ENCODE measurements at regions not wholly inside any gene's neighbourhood (a gene's known extent, or its start where the extent isn't known, plus 50 kb on each side); places are given as distances from the start of the nearest gene placed in this dataset.

DNA sequence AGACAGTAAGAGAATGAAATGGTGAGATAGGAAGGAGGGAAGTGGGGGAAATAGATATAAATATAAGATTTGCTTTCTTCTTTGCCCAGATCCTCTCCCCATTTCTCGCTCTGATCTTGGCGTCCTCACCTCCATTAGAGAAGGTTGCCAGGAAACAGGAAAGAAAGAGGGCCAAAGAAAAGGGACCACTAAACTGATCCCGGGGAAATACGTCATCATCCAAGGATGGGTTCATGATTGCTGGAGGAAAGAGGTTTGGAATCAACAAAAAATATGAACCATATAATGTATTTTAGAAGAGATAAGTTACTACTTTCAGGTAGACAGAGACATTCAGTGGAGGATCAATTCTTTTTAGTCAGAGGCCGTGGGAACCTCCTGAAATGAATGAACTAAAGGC, 536.0 kb downstream of the HAPSTR1 start:
- intact Hi-C loops (cut with micrococcal nuclease), result no loop called here
- no peaks in the 10 kb centered on the region for H3K9me3 ChIP-seq (replicated peaks; ENCODE audit: control insufficient read depth, insufficient read depth, low read depth, low read length)
- H3K9ac ChIP-seq (ENCODE audit: insufficient read depth in 1 of 2, low read depth in 2 of 2, low read length in 2 of 2), result no peak overlapping the region
- no peaks in the 10 kb centered on the region for H4K20me1 ChIP-seq (replicated peaks; ENCODE audit: control insufficient read depth, insufficient read depth, low read length)
- DNase-seq (ENCODE audit: extremely low read depth in 1 of 4, low spot score in 3 of 4) (no peak), FAIRE-seq (no peak), ATAC-seq (no peak)
- CTCF ChIA-PET (ENCODE audit: low intra/inter-chr PET ratio), result no interaction called here
- H3K36me3 ChIP-seq (ENCODE audit: control insufficient read depth, insufficient read depth, low read length), result no peaks in the 10 kb centered on the region
- in situ Hi-C loops (cut with MboI), result no loop called here
- no peak overlapping the region for H3K4me3 ChIP-seq
- no peak overlapping the region for H3K4me2 ChIP-seq (ENCODE audit: insufficient read depth, low read length)
- no peak for TF ChIP-seq NR3C1 (CRISPR knock-in tag; IDR thresholded peaks at IDR 0.05)
- TF ChIP-seq MCM3 (IDR thresholded peaks at IDR 0.05), result no peak
- TF ChIP-seq MAFK (IDR thresholded peaks at IDR 0.05; ENCODE audit: low read length), result no peak
- no peak for TF ChIP-seq ZNF584 (CRISPR knock-in tag; IDR thresholded peaks at IDR 0.05; ENCODE audit: low read depth)
- no peak for TF ChIP-seq FOS (IDR thresholded peaks at IDR 0.05; ENCODE audit: extremely low read depth, insufficient read length)
- TF ChIP-seq NFXL1 (CRISPR knock-in tag; IDR thresholded peaks at IDR 0.05), result no peak
- no peak for TF ChIP-seq ZNF77 (CRISPR knock-in tag; IDR thresholded peaks at IDR 0.05)
- TF ChIP-seq SOX6 (IDR thresholded peaks at IDR 0.05), result no peak
- no peak for TF ChIP-seq NCOA2 (IDR thresholded peaks at IDR 0.05; ENCODE audit: partially characterized antibody in 2 of 2)
- no peak for TF ChIP-seq SP1 (CRISPR knock-in tag; IDR thresholded peaks at IDR 0.05)
- no peak for TF ChIP-seq ZNF184 (CRISPR knock-in tag; IDR thresholded peaks at IDR 0.05)
- no peak for TF ChIP-seq TEAD1 (CRISPR knock-in tag; IDR thresholded peaks at IDR 0.05)
- no peak for TF ChIP-seq RNF2 (IDR thresholded peaks at IDR 0.05)
- no peak for TF ChIP-seq ZNF174 (CRISPR knock-in tag; IDR thresholded peaks at IDR 0.05)
- 1% methylated on average over 5 of the region's 5 CpGs for WGBS (ENCODE audit: insufficient coverage, low coverage, missing lambda C conversion rate)
- H3K27ac ChIP-seq (ENCODE audit: extremely low read depth, low read depth, low read length), result no peak overlapping the region
- no peaks in the 10 kb centered on the region for H3K27me3 ChIP-seq (ENCODE audit: control insufficient read depth in 2 of 2, insufficient read depth in 2 of 2, low read length in 2 of 2)
- POLR2A ChIA-PET, result no interaction called here
- no peaks in the 10 kb centered on the region for H3K79me2 ChIP-seq (ENCODE audit: control insufficient read depth, insufficient read depth, low read length)
- BruUV-seq (replicated peaks), result no TSS peak
- H2AFZ ChIP-seq (ENCODE audit: low read depth, low read length), result no peak overlapping the region
- H3K9me1 ChIP-seq (ENCODE audit: control insufficient read depth, insufficient read depth, low read length), result no peaks in the 10 kb centered on the region
- H3K4me1 ChIP-seq (replicated peaks in 1 of 2; ENCODE audit: control insufficient read depth in 2 of 2, insufficient read depth in 2 of 2, low read length in 2 of 2), result no peaks in the 10 kb centered on the region
